Ovary (tissue), 7 donors: ENCODE measurements at regions not wholly inside any gene's neighbourhood (a gene's known extent, or its start where the extent isn't known, plus 50 kb on each side); places are given as distances from the start of the nearest gene placed in this dataset.
"Not testable (repeated sequence)": the region's sequence is repeated elsewhere in the genome, so short reads cannot be mapped to it uniquely, and the experiment has no call there.

ENCODE experiments used
- DNase-seq, 5 donors: peaks; one replicate each; pipeline ENCODE4 v3.0.0-alpha.2; 2019 to 2020
- H3K27ac ChIP-seq, 2 donors: fragments of 200-600 bp; one replicate each; pipeline versions ENCODE4 v1.5.1 to v1.8.0; 2019 to 2022
- H3K27me3 ChIP-seq: fragments of 200-600 bp; one replicate; pipeline ENCODE4 v1.8.0; 2022
- H3K36me3 ChIP-seq: fragments of 200-600 bp; sonication (generic); one replicate; pipeline ENCODE4 v1.5.1; 2019
- H3K4me1 ChIP-seq: one replicate; pipeline ENCODE4 v1.8.1; 2013; ENCODE audit warnings: mild to moderate bottlenecking, moderate library complexity; ENCODE audit not compliant: insufficient read depth
- H3K4me3 ChIP-seq: fragments of 200-600 bp; sonication (generic); one replicate; pipeline ENCODE4 v1.5.1; 2017
- H3K9me3 ChIP-seq, 2 donors: fragments of 200-600 bp in 1 of 2; sonication (generic) in 1 of 2; one replicate each; pipeline versions ENCODE4 v1.5.1 to v1.8.1; 2013 to 2019; ENCODE audit warnings: mild to moderate bottlenecking in 1 of 2, moderate library complexity in 1 of 2
- EP300 ChIP-seq: sonication (generic); formaldehyde crosslinking; IDR thresholded peaks from one replicate; pipeline ENCODE4 v1.6.1; 2017; ENCODE audit warnings: antibody characterized with exemption
- POLR2A ChIP-seq: fragments of 450-650 bp; IDR thresholded peaks from one replicate; pipeline ENCODE4 v1.6.1; 2017; ENCODE audit warnings: antibody characterized with exemption, mild to moderate bottlenecking, moderate library complexity
- WGBS, 3 donors: extraction: QIAGEN DNeasy Blood & Tissue Kit in 1 of 3; methylation state at CpG; one replicate each; pipeline versions ENCODE4 v1.1.5 to v1.1.7; 2013 to 2017; 5-methylcytosine and 5-hydroxymethylcytosine counted together
- intact Hi-C, 4 donors: fragments of 100-400 bp; cut with DNase I; formaldehyde crosslinking; loops; one replicate each; pipeline versions ENCODE4 v1.11.0 to v1.15.1; 2022 to 2023
- TF ChIP-seq, protein P1 (sequence below), 3 donors: fragments of 450-650 bp in 2 of 3; fragments of 200-600 bp in 1 of 3; IDR thresholded peaks; one replicate each; pipeline versions ENCODE4 v1.5.1 to v1.8.0; 2016 to 2022; ENCODE audit warnings: antibody characterized with exemption in 3 of 3, mild to moderate bottlenecking in 1 of 3
- donor health status: DM: no; HTN: no; CAD: no; lungs with moderate emphysema.
- donor health status: DM: no; HTN: no; CAD: no.
- donor health status: Bipolar disorder and iron deficiency.
- donor health status: DM: no; HTN: no; CAD: no.
- donor health status: DM: yes; HTN: yes; CAD: no.

- intact Hi-C loops, result no loop called here
- WGBS, 3 donors, result 70 to 78% (median 73%) methylated on average over 4 of the region's 4 CpGs
Observed at GRCh38 chrX:96591421-96591820, 93.2 kb upstream of the DIAPH2 start.

DNA sequence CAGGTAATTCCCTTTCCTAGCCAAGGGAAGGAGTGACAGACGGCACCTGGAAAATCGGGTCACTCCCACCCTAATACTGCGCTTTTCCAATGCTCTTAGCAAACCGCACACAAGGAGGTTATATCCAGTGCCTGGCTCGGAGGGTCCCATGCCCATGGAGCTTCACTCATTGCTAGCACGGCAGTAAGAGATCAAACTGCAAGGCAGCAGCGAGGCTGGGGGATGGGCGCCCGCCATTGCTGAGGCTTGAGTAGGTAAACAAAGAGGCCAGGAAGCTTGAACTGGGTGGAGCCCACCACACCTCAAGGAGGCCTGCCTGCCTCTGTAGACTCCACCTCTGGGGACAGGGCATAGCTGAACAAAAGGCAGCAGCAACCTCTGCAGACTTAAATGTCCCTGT is 86.8 kb upstream of the DIAPH2 start:
- DNase-seq, H3K9me3 ChIP-seq, H3K4me1 ChIP-seq, H3K27me3 ChIP-seq, intact Hi-C loops, H3K4me3 ChIP-seq, H3K27ac ChIP-seq, H3K36me3 ChIP-seq: not testable (repeated sequence)
- 88 to 93% (median 89%) methylated on average over 9 of the region's 9 CpGs for WGBS, 3 donors

More at GRCh38 chrX:96591421-96591820, 93.2 kb upstream of the DIAPH2 start:
- no peaks in the 10 kb centered on the region for H3K9me3 ChIP-seq
- no peak overlapping the region for H3K4me3 ChIP-seq
- TF ChIP-seq POLR2A (no peak), EP300 (no peak)
- TF ChIP-seq, protein P1, sequence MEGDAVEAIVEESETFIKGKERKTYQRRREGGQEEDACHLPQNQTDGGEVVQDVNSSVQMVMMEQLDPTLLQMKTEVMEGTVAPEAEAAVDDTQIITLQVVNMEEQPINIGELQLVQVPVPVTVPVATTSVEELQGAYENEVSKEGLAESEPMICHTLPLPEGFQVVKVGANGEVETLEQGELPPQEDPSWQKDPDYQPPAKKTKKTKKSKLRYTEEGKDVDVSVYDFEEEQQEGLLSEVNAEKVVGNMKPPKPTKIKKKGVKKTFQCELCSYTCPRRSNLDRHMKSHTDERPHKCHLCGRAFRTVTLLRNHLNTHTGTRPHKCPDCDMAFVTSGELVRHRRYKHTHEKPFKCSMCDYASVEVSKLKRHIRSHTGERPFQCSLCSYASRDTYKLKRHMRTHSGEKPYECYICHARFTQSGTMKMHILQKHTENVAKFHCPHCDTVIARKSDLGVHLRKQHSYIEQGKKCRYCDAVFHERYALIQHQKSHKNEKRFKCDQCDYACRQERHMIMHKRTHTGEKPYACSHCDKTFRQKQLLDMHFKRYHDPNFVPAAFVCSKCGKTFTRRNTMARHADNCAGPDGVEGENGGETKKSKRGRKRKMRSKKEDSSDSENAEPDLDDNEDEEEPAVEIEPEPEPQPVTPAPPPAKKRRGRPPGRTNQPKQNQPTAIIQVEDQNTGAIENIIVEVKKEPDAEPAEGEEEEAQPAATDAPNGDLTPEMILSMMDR (IDR thresholded peaks at IDR 0.05), result no peak
- H3K4me1 ChIP-seq, result no peaks in the 10 kb centered on the region
- no peaks in the 10 kb centered on the region for H3K27me3 ChIP-seq
- H3K36me3 ChIP-seq, result no peaks in the 10 kb centered on the region
- H3K27ac ChIP-seq, result no peak overlapping the region
- no peak for DNase-seq

DNA sequence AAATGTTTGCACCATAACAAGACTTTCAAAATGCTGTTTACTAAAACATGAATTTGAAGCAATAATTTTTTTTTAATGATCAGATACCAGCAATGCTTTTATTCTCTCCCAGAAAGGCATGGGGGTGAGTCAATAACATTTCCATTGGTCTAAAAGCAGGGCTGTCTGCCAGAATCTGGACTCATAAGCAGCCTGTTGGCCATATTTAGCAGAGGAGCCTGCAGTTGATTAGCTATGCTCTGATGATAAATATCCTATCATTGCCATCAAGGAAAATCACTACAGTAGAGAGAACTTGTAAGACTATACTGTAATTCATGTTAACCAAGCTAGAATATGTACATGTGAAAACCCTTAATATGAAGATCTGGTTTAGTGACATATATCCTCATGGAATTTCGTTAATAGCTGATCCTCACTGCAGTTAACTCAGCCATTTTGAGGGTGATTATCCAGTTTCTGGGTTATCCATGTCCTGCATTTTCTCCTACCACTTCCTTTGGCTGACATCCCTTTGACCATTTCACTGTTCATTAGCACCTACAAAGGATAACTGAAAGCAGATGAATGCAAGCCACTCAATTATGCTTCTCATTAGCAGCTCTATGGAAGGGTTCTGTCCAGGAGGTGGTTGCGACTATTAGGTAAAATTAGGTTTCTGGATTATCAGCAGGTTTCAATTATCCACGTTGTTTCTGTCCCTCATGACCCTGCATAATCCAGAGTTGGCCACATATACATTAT is 72.9 kb upstream of the DIAPH2 start:
- Histone ChIP-seq H3K4me3 (no peak overlapping the region), H3K27ac (no peak overlapping the region), H3K36me3 (no peaks in the 10 kb centered on the region), H3K4me1 (no peaks in the 10 kb centered on the region), H3K9me3 (no peaks in the 10 kb centered on the region), H3K27me3 (no peaks in the 10 kb centered on the region)
- no peak for DNase-seq
- intact Hi-C loops, result no loop called here
- WGBS, 3 donors, result 43 to 53% (median 45%) methylated on average over 3 of the region's 3 CpGs
- no peak for TF ChIP-seq POLR2A
- TF ChIP-seq EP300, result no peak
- TF ChIP-seq, protein P1 (IDR thresholded peaks at IDR 0.05), result no peak

- Histone ChIP-seq H3K27ac (no peak overlapping the region), H3K9me3 (no peaks in the 10 kb centered on the region), H3K36me3 (no peaks in the 10 kb centered on the region), H3K4me1 (no peaks in the 10 kb centered on the region), H3K27me3 (no peaks in the 10 kb centered on the region), H3K4me3 (no peak overlapping the region)
- no peak for DNase-seq
- TF ChIP-seq POLR2A (no peak), EP300 (no peak)
- TF ChIP-seq, protein P1 (IDR thresholded peaks at IDR 0.05), result no peak
- intact Hi-C loops, result no loop called here
- 66 to 78% (median 75%) methylated on average over 4 of the region's 4 CpGs for WGBS, 3 donors
Observed at GRCh38 chrX:96615448-96615847, 69.2 kb upstream of the DIAPH2 start.

DNA sequence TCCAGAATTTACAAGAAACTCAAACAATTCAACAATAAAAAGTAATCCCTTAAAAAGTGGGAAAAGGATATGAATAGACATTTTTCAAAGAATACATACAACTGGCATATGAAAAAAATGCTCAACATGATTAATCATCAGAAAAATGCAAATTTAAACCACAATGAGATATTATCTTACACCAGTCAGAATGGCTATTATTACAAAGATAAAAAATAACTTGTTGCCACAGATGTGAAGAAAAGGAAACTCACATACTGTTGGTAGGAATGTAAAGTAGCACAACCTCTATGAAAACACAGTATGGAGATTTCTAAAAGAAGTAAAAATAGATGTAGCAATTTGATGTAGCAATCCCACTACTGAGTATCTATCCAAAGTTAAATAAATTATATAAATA is 65.1 kb upstream of the DIAPH2 start:
- TF ChIP-seq EP300, result no peak
- TF ChIP-seq, protein P1 (IDR thresholded peaks at IDR 0.05), result no peak
- TF ChIP-seq POLR2A, result no peak
- H3K4me3 ChIP-seq, result no peak overlapping the region
- no peaks in the 10 kb centered on the region for H3K4me1 ChIP-seq

More for the DNA sequence above, 65.1 kb upstream of the DIAPH2 start:
- no peak overlapping the region for H3K27ac ChIP-seq
- no peak for DNase-seq
- H3K27me3 ChIP-seq, result no peaks in the 10 kb centered on the region
- intact Hi-C loops, result no loop called here
- no peaks in the 10 kb centered on the region for H3K9me3 ChIP-seq
- H3K36me3 ChIP-seq, result no peaks in the 10 kb centered on the region
